ENCODE measurements at regions not wholly inside any gene's neighbourhood (a gene's known extent, or its start where the extent isn't known, plus 50 kb on each side); places are given as distances from the start of the nearest gene placed in this dataset.
A peak's percentile ranks its signal among the peaks of the same experiment; 100 is the strongest.

- DNase-seq (ENCODE audit: low read depth), result no peak
Observed at GRCh38 chr5:133829786-133830185, 138.6 kb downstream of the C5orf15 start.

DNA sequence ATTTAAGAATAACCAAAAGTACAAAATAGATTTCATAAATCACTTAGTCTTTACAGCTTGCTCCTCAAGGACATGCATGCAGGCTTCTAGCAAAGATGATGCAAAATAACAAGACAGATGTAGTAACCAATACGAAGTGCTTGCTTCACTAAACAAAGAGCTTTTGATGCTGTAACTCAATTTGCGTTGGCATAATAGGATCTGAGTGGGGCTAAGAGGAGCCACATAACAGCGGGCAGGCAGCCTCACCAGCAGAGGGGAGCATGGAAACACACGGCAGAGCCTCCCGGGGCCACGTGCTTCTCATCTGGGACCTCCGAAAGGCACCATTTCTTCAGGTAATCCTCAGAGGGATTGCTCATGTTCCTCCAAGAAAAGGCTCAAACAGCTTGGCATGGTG, 139.7 kb downstream of the C5orf15 start:
- DNase-seq (ENCODE audit: low read depth), result no peak

DNA sequence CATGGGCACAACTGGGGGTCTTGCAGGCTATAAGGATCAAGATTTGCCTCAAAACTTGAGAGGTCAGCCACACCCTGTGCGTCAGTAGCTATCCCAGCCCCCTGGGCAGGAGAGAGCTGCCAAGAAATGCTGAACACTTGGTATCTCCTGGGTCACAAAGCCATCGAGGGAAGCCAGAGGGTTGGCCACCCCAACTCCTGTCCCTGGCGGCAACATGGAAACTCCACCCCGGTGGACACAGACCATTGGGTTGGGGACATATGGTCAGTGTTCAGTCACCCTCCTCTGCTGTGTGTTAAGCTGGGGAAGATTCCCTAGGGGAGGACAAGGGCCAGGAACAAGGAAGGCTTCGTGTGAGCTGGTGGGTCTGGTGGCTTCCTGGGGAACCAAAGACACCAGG, 140.6 kb downstream of the C5orf15 start:
- no peak for DNase-seq (ENCODE audit: low read depth)

DNA sequence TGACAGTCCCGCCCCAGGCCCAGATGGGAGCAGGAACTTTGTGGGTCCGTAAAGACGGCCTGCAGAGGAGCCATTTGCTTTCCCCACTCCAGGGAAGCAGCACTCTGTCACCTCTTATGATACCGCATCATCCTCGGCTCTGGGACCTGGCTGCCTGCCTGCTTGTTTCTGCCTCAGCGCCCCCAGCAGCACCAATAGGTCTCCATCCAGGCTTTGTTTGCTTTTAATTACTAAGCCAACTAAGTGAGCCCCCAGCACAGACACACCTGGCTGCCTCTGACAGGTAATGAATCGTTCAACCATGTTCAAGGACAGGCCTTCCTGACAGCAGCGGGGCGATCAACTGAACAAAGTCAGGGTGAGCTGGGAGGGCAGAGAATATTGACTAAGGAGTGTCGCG, 141.4 kb downstream of the C5orf15 start:
- no peak for DNase-seq (ENCODE audit: low read depth)

DNA sequence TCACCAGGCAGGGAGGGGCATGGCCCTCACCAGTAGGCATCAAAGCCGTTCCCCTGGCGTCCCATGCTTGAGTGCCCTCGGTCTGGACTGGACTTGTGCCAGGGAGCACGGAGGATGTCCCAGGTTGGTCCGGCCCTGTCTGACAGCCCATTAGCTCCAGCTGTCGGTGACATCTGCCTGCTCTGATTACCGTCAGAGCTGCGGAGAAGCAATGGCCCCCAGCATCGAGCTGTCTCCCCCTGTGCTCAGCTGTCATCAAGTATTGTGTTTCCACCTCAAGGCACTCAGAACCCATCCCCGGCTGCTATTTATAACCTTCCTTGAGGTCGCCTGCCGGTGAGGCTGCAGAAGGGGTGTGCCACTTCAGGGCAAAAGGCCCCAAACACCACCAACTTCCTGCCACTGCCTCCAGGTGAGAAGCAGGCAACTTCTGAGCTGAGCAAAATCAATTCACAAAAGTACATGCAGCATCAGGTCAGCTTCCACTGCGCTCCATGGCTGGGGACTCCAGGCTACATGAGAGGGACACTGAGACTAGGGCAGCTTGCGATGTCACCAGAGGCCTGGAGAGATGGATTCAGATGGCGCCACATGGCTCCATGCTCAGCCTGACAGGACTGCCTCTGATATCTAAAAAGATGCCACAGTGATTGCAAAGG, 142.7 kb downstream of the C5orf15 start:
- DNase-seq (ENCODE audit: low read depth), result no peak

DNA sequence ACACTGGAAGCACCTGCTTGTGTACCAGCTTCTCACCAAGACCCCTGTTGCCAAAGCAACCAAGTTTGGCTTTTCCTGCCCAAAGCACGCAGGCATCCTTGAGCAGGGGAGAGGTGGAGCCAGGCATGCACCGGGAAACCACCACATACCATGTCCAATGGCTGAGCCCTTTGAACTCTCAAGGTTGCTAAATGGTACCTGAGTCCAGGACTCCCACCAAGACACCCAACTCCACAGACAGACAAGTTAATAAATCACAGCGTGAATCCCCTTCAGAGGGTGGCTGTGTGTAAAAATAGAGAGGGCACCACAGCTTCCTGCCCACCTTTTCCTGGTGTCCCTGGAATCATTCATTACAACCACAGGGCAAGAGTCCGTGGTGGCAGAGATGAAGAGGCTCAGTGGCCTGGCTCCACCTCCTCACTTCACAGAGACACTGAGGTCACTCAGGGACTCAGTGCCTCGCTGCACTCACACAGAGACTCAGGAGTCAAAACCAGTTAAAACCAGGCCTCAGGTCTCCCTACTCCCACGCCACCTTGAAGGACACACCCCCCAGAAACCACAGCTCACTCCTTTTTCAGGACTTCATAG, 143.7 kb downstream of the C5orf15 start:
- no peak for DNase-seq (ENCODE audit: low read depth)

DNA sequence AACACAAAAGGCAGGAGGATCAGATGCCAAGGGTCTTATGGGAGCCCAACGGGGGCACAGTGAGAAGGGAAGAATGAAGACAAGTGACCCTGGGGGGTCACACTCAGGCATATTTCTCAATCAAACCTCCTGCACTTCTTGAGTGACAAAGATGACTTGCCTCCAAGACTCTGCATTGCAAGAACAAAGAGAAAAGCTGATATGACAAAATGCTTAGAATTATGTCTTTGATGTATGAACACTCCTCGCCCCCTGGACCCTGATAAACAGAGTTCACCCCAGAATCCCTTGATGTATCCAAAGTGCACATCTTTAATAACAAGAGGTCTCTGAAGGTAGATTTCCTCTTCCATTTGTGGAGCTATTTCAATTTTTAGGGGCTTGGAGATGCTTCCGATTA, 146.5 kb downstream of the C5orf15 start:
- DNase-seq (ENCODE audit: low read depth), result no peak

DNA sequence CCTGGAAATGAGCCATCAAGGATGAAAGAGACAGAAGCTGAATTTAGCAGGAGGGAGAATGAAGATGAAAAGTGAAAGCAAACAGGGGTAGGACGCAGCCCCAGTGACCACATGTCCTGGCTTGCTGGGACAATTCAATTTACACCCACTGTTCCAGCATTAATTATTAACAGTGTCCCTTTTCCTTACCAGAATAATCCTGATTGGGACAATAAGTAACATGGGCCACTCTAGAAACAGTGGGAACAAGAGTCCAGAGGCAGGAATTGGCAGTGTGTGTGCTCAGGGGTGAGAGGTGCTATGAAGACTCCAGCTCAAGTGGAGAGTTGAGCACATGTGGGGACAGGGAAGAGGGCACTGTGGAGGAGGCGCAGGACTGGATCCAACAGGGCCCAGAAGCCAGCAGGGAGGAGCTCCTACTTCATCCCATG, 147.1 kb downstream of the C5orf15 start:
- DNase-seq (ENCODE audit: low read depth), result no peak

DNA sequence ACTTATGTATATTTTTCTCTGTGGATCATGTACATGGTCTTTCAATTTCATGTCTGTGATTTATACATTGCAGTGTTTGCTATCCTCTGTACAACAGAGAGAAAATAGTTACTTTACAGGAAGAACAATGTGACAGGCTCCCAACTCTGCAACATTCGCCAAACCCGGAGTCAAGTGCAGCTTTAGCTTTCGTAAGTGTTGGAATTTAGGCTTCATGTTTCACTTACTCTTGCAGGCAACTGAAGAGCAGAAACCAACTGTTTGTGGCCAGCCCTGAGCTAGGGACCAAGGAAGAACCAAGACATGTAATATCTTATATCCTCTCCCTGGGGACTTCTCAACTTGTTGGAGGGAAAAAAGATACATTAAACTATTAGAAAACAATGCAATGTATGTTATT, 147.9 kb downstream of the C5orf15 start:
- no peak for DNase-seq (ENCODE audit: low read depth)

GRCh38 chr5:133819977-133820471, 148.4 kb downstream of the C5orf15 start:
- DNase-seq (ENCODE audit: low read depth), result no peak

DNA sequence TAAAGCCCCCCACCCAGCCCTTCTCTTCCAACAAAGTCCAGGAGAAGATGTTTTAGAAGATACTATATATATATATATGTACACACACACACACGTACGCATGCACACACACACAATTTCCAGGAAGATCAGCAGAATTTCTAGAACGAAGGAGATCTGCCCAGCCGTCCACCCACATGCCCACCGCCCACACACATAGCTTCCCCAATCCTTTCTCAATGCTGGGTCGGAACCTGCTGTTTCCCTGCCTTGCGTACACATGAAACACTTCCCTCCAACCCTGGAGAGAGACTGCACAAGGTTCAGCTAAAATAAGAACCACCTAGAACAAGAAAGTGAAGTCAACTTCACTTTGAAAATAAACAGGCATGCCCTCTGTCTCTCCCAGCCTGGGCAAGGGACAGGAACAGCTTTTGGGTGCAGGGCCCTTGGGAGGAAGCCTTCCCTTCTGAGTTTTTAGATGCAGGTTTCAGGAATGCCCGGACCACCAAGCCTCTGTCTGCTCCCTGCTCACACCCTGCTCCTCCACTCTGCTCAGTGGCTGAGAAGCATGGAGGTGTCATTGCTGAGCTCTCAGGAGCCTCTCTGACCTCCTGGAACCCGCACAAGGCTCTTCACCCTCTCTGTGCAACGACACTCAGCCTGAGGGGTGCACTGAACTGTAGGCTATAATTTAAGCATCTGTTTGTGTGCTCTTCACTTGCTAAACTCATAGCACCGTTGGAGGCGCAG, 149.4 kb downstream of the C5orf15 start:
- DNase-seq (ENCODE audit: low read depth), result no peak

- peak; percentile 42 for DNase-seq (ENCODE audit: low read depth)
Observed at GRCh38 chr5:133818031-133818431, 150.4 kb downstream of the C5orf15 start.

GRCh38 chr5:133817456-133817855, 151.0 kb downstream of the C5orf15 start:
- no peak for DNase-seq (ENCODE audit: low read depth)

GRCh38 chr5:133816791-133817190, 151.6 kb downstream of the C5orf15 start:
- no peak for DNase-seq (ENCODE audit: low read depth)

DNA sequence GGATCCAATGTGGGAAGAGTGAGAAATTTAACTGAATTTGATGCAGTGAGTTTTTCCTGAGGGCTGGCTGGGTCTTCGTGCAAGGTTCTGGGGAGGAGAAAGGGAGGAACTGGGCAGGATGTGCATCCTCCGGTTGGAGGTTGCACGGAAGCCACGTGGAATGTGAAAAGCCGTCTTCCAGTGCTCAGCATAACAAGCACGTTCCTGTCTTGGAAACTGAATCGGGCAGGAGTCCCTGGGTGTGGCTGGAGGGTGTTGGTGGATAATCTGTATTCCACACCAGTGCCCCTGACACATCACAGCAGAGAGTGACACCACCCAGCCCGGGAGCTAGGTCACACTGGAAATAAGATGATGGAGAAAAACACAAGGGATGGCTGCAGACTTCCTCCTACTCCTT, 154.3 kb downstream of the C5orf15 start:
- no peak for DNase-seq (ENCODE audit: low read depth)

DNA sequence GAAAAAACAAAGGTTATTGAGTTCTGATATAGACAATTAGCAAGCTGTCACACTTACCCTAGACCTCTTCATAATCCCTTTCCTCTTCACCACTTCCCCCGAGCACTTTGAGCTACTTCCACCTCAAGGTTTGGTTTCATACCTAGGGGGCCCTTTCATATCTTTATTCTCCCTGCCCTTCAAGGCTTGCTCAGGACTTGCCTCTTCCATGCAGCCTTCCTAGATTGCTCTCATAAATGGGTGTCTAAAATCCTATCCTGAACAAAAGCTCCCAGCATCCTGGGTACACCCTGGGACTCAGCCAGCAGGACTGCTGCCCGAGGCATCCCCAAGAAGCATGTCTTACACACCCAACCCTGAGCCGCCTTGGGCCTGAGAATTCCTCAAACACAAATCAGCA, 157.3 kb downstream of the C5orf15 start:
- no peak for DNase-seq (ENCODE audit: low read depth)

GRCh38 chr5:133809801-133810200, 158.6 kb downstream of the C5orf15 start:
- DNase-seq (ENCODE audit: low read depth), result no peak

DNA sequence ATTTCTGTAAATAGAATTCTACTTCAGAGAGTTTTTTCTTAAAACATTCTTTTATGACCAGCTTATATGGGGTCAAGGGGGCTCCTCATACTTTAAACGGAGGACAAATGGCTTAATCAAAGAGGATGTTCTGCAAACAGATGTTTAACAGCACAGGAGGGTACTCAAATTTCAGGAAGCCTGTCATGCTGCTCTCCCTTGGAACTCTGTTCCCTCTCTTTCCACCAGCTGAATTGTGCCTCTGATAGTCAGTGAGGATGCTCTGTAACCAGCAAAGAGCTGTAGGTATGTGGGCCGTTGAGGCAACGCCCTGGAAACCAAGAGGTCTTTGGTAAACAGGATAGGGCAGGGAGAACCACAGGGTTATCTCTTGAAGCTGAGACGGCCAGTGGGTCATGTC, 161.1 kb downstream of the C5orf15 start:
- no peak for DNase-seq (ENCODE audit: low read depth)

DNA sequence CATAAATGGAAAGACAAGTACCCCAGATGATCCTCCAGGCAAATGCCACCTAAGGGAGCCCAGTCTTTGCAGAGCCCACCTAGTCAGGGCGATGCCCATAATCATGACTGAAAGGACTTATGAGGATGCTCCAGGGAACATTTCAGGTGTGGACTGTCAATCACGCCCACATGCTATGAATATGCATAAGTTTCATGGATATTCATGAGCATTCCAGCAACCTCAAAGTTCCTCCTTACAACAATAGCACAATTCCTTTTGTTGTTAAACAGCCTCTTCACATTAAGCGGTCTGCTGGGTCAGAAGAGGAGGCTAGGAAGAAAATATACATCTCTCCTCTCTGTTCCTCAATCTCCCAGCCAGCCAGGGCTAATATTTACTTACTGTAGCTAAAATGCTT, 161.6 kb downstream of the C5orf15 start:
- no peak for DNase-seq (ENCODE audit: low read depth)

- DNase-seq (ENCODE audit: low read depth), result no peak
Observed at GRCh38 chr5:133801955-133802751, 166.3 kb downstream of the C5orf15 start.

- no peak for DNase-seq (ENCODE audit: low read depth)
Observed at GRCh38 chr5:133801431-133801830, 167.0 kb downstream of the C5orf15 start.

DNA sequence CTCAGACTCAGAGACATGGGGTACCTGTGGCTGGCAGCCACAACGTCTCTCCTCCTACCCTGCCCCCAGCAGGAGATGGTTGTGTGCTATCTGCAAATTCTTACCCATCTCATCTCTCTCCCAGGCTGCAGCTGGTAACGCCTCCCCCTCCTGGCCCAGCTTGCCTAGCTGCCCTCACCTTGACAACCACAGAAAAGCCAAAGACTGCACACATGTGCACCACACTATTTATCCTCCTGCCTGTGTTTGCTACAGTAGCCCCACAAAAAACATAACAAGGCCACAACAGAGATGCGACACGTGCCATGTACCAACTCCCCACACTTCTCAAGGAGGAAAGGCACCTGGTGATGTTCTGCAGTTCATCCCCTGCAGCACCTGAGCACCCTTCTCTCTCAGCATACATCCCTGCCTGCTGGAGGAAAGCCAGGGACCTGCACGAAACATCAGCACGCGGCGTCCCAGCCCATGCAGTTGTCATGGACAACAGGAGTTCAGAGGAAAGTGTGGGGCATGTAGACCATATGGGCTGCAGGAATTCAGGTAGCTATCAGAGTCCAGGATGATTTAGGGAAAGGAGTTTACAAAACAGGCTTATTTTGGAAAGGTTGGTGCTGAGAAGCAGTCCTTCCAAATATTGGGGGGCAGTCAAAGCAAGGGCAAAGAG, 168.7 kb downstream of the C5orf15 start:
- no peak for DNase-seq (ENCODE audit: low read depth)
